ENCODE measurements at regions not wholly inside any gene's neighbourhood (a gene's known extent, or its start where the extent isn't known, plus 50 kb on each side); places are given as distances from the start of the nearest gene placed in this dataset.

- Mint-ChIP-seq H3K36me3 (no peaks in the 10 kb centered on the region), H3K27ac (no peak overlapping the region), H3K4me3 (no peak overlapping the region), H3K27me3 (no peaks in the 10 kb centered on the region), H3K4me1 (ENCODE audit: low read depth in 2 of 2) (no peaks in the 10 kb centered on the region), H3K9me3 (no peaks in the 10 kb centered on the region)
- ATAC-seq (no peak), DNase-seq (ENCODE audit: low spot score) (no peak)
Observed at GRCh38 chr7:118627467-118627866, 403.0 kb downstream of the ANKRD7 start.

- no peak overlapping the region for H3K27ac Mint-ChIP-seq
- DNase-seq (ENCODE audit: low spot score) (no peak), ATAC-seq (no peak)
- H3K4me1 Mint-ChIP-seq (ENCODE audit: low read depth in 2 of 2): no peaks in the 10 kb centered on the region
- no peaks in the 10 kb centered on the region for H3K27me3 Mint-ChIP-seq
- no peaks in the 10 kb centered on the region for H3K36me3 Mint-ChIP-seq
- no peak overlapping the region for H3K4me3 Mint-ChIP-seq
- peaks cover 4% of the 10 kb centered on the region for H3K9me3 Mint-ChIP-seq
Observed at GRCh38 chr7:118629898-118630438, 405.5 kb downstream of the ANKRD7 start.

- H3K9me3 Mint-ChIP-seq: peaks cover 14% of the 10 kb centered on the region
- no peaks in the 10 kb centered on the region for H3K36me3 Mint-ChIP-seq
- DNase-seq (ENCODE audit: low spot score) (no peak), ATAC-seq (no peak)
- H3K4me3 Mint-ChIP-seq: no peak overlapping the region
- no peaks in the 10 kb centered on the region for H3K27me3 Mint-ChIP-seq
- H3K27ac Mint-ChIP-seq: no peak overlapping the region
- H3K4me1 Mint-ChIP-seq (ENCODE audit: low read depth in 2 of 2): no peaks in the 10 kb centered on the region
Observed at GRCh38 chr7:118642396-118642795, 417.9 kb downstream of the ANKRD7 start.

- peaks cover 14% of the 10 kb centered on the region for H3K9me3 Mint-ChIP-seq
- no peaks in the 10 kb centered on the region for H3K4me1 Mint-ChIP-seq (ENCODE audit: low read depth in 2 of 2)
- H3K36me3 Mint-ChIP-seq: no peaks in the 10 kb centered on the region
- no peak overlapping the region for H3K4me3 Mint-ChIP-seq
- ATAC-seq (no peak), DNase-seq (ENCODE audit: low spot score) (no peak)
- H3K27me3 Mint-ChIP-seq: no peaks in the 10 kb centered on the region
- H3K27ac Mint-ChIP-seq: no peak overlapping the region
Observed at GRCh38 chr7:118644346-118644745, 419.8 kb downstream of the ANKRD7 start.

- no peak for ATAC-seq
- no peaks in the 10 kb centered on the region for H3K27me3 Mint-ChIP-seq
- H3K4me1 Mint-ChIP-seq (ENCODE audit: low read depth in 2 of 2): no peaks in the 10 kb centered on the region
- no peaks in the 10 kb centered on the region for H3K36me3 Mint-ChIP-seq
- H3K9me3 Mint-ChIP-seq: peaks cover 7% of the 10 kb centered on the region
- no peak overlapping the region for H3K4me3 Mint-ChIP-seq
- no peak for DNase-seq (ENCODE audit: low spot score)
- no peak overlapping the region for H3K27ac Mint-ChIP-seq
Observed at GRCh38 chr7:118648002-118648401, 423.5 kb downstream of the ANKRD7 start.

GRCh38 chr7:118657391-118658005, 433.0 kb downstream of the ANKRD7 start:
- Mint-ChIP-seq H3K27me3 (no peaks in the 10 kb centered on the region), H3K27ac (no peak overlapping the region), H3K4me3 (no peak overlapping the region), H3K36me3 (no peaks in the 10 kb centered on the region), H3K9me3 (peaks cover 11% of the 10 kb centered on the region), H3K4me1 (ENCODE audit: low read depth in 2 of 2) (no peaks in the 10 kb centered on the region)
- DNase-seq (ENCODE audit: low spot score) (no peak), ATAC-seq (no peak)

GRCh38 chr7:118662266-118662665, 437.8 kb downstream of the ANKRD7 start:
- Mint-ChIP-seq H3K4me3 (no peak overlapping the region), H3K27me3 (no peaks in the 10 kb centered on the region), H3K4me1 (ENCODE audit: low read depth in 2 of 2) (no peaks in the 10 kb centered on the region), H3K36me3 (no peaks in the 10 kb centered on the region), H3K9me3 (peaks cover 4% of the 10 kb centered on the region), H3K27ac (no peak overlapping the region)
- ATAC-seq: no peak
- DNase-seq (ENCODE audit: low spot score): no peak

GRCh38 chr7:118664498-118664897, 440.0 kb downstream of the ANKRD7 start:
- Mint-ChIP-seq H3K27ac (no peak overlapping the region), H3K27me3 (no peaks in the 10 kb centered on the region), H3K36me3 (no peaks in the 10 kb centered on the region), H3K9me3 (peaks cover 4% of the 10 kb centered on the region), H3K4me3 (no peak overlapping the region), H3K4me1 (ENCODE audit: low read depth in 2 of 2) (no peaks in the 10 kb centered on the region)
- no peak for DNase-seq (ENCODE audit: low spot score)
- no peak for ATAC-seq

GRCh38 chr7:118671149-118671548, 446.6 kb downstream of the ANKRD7 start:
- Mint-ChIP-seq H3K9me3 (peaks cover 7% of the 10 kb centered on the region), H3K4me3 (no peak overlapping the region), H3K27ac (no peak overlapping the region), H3K36me3 (peaks cover 8% of the 10 kb centered on the region), H3K4me1 (ENCODE audit: low read depth in 2 of 2) (no peaks in the 10 kb centered on the region), H3K27me3 (no peaks in the 10 kb centered on the region)
- no peak for DNase-seq (ENCODE audit: low spot score)
- ATAC-seq: no peak

GRCh38 chr7:118684796-118685195, 460.3 kb downstream of the ANKRD7 start:
- ATAC-seq (no peak), DNase-seq (ENCODE audit: low spot score) (no peak)
- peaks cover 11% of the 10 kb centered on the region for H3K9me3 Mint-ChIP-seq
- H3K27me3 Mint-ChIP-seq: no peaks in the 10 kb centered on the region
- no peak overlapping the region for H3K27ac Mint-ChIP-seq
- no peak overlapping the region for H3K4me3 Mint-ChIP-seq
- no peaks in the 10 kb centered on the region for H3K4me1 Mint-ChIP-seq (ENCODE audit: low read depth in 2 of 2)
- no peaks in the 10 kb centered on the region for H3K36me3 Mint-ChIP-seq

GRCh38 chr7:118689403-118689802, 464.9 kb downstream of the ANKRD7 start:
- Mint-ChIP-seq H3K27ac (no peak overlapping the region), H3K4me1 (ENCODE audit: low read depth in 2 of 2) (no peaks in the 10 kb centered on the region), H3K4me3 (no peak overlapping the region), H3K36me3 (no peaks in the 10 kb centered on the region), H3K9me3 (peaks cover 8% of the 10 kb centered on the region), H3K27me3 (no peaks in the 10 kb centered on the region)
- ATAC-seq (no peak), DNase-seq (ENCODE audit: low spot score) (no peak)

- ATAC-seq: no peak
- DNase-seq (ENCODE audit: low spot score): no peak
- Mint-ChIP-seq H3K27ac (no peak overlapping the region), H3K4me3 (no peak overlapping the region), H3K27me3 (no peaks in the 10 kb centered on the region), H3K9me3 (peaks cover 18% of the 10 kb centered on the region), H3K36me3 (peaks cover 5% of the 10 kb centered on the region), H3K4me1 (ENCODE audit: low read depth in 2 of 2) (no peaks in the 10 kb centered on the region)
Observed at GRCh38 chr7:118696879-118697278, 472.4 kb downstream of the ANKRD7 start.

- Mint-ChIP-seq H3K36me3 (peaks cover 5% of the 10 kb centered on the region), H3K27ac (no peak overlapping the region), H3K9me3 (peaks cover 18% of the 10 kb centered on the region), H3K4me3 (no peak overlapping the region), H3K4me1 (ENCODE audit: low read depth in 2 of 2) (no peaks in the 10 kb centered on the region), H3K27me3 (no peaks in the 10 kb centered on the region)
- DNase-seq (ENCODE audit: low spot score) (no peak), ATAC-seq (no peak)
Observed at GRCh38 chr7:118699222-118699621, 474.7 kb downstream of the ANKRD7 start.

GRCh38 chr7:118708741-118709140, 484.2 kb downstream of the ANKRD7 start:
- Mint-ChIP-seq H3K4me3 (no peak overlapping the region), H3K4me1 (ENCODE audit: low read depth in 2 of 2) (no peaks in the 10 kb centered on the region), H3K27ac (no peak overlapping the region), H3K36me3 (no peaks in the 10 kb centered on the region), H3K9me3 (no peaks in the 10 kb centered on the region), H3K27me3 (no peaks in the 10 kb centered on the region)
- no peak for DNase-seq (ENCODE audit: low spot score)
- no peak for ATAC-seq

- H3K4me1 Mint-ChIP-seq (ENCODE audit: low read depth in 2 of 2): no peaks in the 10 kb centered on the region
- H3K9me3 Mint-ChIP-seq: no peaks in the 10 kb centered on the region
Observed at GRCh38 chr7:118711688-118712087, 487.2 kb downstream of the ANKRD7 start.

More at GRCh38 chr7:118711688-118712087, 487.2 kb downstream of the ANKRD7 start:
- DNase-seq (ENCODE audit: low spot score) (no peak), ATAC-seq (no peak)
- no peak overlapping the region for H3K4me3 Mint-ChIP-seq
- no peak overlapping the region for H3K27ac Mint-ChIP-seq
- H3K27me3 Mint-ChIP-seq: no peaks in the 10 kb centered on the region
- no peaks in the 10 kb centered on the region for H3K36me3 Mint-ChIP-seq

Data from natural killer cell treated with Interleukin-12 subunit alpha and Interleukin-12 subunit beta and Interleukin-15 and Interleukin-18, amount 100 ng/mL, for 72 hours (primary cell).